HepG2 (cell line): ENCODE measurements at regions not wholly inside any gene's neighbourhood (a gene's known extent, or its start where the extent isn't known, plus 50 kb on each side); places are given as distances from the start of the nearest gene placed in this dataset.

Experiments
- DDIT3 ChIP-seq: sonication (generic); formaldehyde crosslinking; IDR thresholded peaks from 2 replicates; pipeline ENCODE4 v1.4.0; 2020; ENCODE audit warnings: mild to moderate bottlenecking, missing genetic modification reagents
- KDM5B ChIP-seq: sonication (generic); formaldehyde crosslinking; IDR thresholded peaks from 2 replicates; pipeline ENCODE4 v1.4.0; 2020; ENCODE audit warnings: missing genetic modification reagents, mild to moderate bottlenecking, borderline replicate concordance
- POLR2AphosphoS5 ChIP-seq: IDR thresholded peaks from 2 replicates; pipeline ENCODE4 v1.6.1; 2012; ENCODE audit warnings: low read depth, low read length

- TF ChIP-seq KDM5B (no peak), DDIT3 (CRISPR knock-in tag) (no peak), POLR2AphosphoS5 (no peak)
Observed at GRCh38 chr3:73295876-73296635, 234.6 kb downstream of the EBLN2 start.
